ENCODE measurements at regions not wholly inside any gene's neighbourhood (a gene's known extent, or its start where the extent isn't known, plus 50 kb on each side); places are given as distances from the start of the nearest gene placed in this dataset.
A peak's percentile ranks its signal among the peaks of the same experiment; 100 is the strongest.
"Not testable (repeated sequence)": the region's sequence is repeated elsewhere in the genome, so short reads cannot be mapped to it uniquely, and the experiment has no call there.

- no peak for DNase-seq
Measured at GRCh38 chr4:20050768-20051167, 200.9 kb upstream of the SLIT2 start.

GRCh38 chr4:20049889-20050288, 201.8 kb upstream of the SLIT2 start:
- no peak for DNase-seq

GRCh38 chr4:20046931-20047677, 204.6 kb upstream of the SLIT2 start:
- DNase-seq = no peak

GRCh38 chr4:20046179-20046578, 205.5 kb upstream of the SLIT2 start:
- peak; percentile 28 for DNase-seq

- DNase-seq = no peak
Measured at GRCh38 chr4:20044966-20045365, 206.7 kb upstream of the SLIT2 start.

- DNase-seq = no peak
Measured at GRCh38 chr4:20044502-20044911, 207.2 kb upstream of the SLIT2 start.

GRCh38 chr4:20043991-20044390, 207.7 kb upstream of the SLIT2 start:
- peak; percentile 29 for DNase-seq

GRCh38 chr4:20042769-20043168, 208.9 kb upstream of the SLIT2 start:
- no peak for DNase-seq

- DNase-seq = no peak
Measured at GRCh38 chr4:20041839-20042407, 209.8 kb upstream of the SLIT2 start.

- no peak for DNase-seq
Measured at GRCh38 chr4:20037745-20038144, 214.0 kb upstream of the SLIT2 start.

GRCh38 chr4:20030108-20030507, 221.6 kb upstream of the SLIT2 start:
- no peak for DNase-seq

GRCh38 chr4:20028645-20029044, 223.1 kb upstream of the SLIT2 start:
- DNase-seq = no peak

GRCh38 chr4:20026456-20026855, 225.2 kb upstream of the SLIT2 start:
- DNase-seq = no peak

- DNase-seq = no peak
Measured at GRCh38 chr4:20022471-20022870, 229.2 kb upstream of the SLIT2 start.

- DNase-seq = no peak
Measured at GRCh38 chr4:20020056-20020455, 231.6 kb upstream of the SLIT2 start.

- no peak for DNase-seq
Measured at GRCh38 chr4:20019310-20020015, 232.2 kb upstream of the SLIT2 start.

- DNase-seq = no peak
Measured at GRCh38 chr4:20017777-20018115, 234.0 kb upstream of the SLIT2 start.

- no peak for DNase-seq
Measured at GRCh38 chr4:20017070-20017776, 234.5 kb upstream of the SLIT2 start.

GRCh38 chr4:20015636-20016224, 236.0 kb upstream of the SLIT2 start:
- no peak for DNase-seq

- not testable (repeated sequence) for DNase-seq
Measured at GRCh38 chr4:20003836-20004558, 247.7 kb upstream of the SLIT2 start.

GRCh38 chr4:19999775-20000414, 251.8 kb upstream of the SLIT2 start:
- no peak for DNase-seq

Data from renal pelvis (tissue), 1 donor.